ENCODE measurements at regions not wholly inside any gene's neighbourhood (a gene's known extent, or its start where the extent isn't known, plus 50 kb on each side); places are given as distances from the start of the nearest gene placed in this dataset.

GRCh38 chr4:177131736-177132135 is 177.9 kb upstream of the NEIL3 start:
- no peak for DNase-seq (ENCODE audit: low spot score in 2 of 2)
- no peak for ATAC-seq (ENCODE audit: low read depth)
- Mint-ChIP-seq H3K4me3 (no peak overlapping the region), H3K36me3 (no peaks in the 10 kb centered on the region), H3K27me3 (no peaks in the 10 kb centered on the region), H3K4me1 (no peaks in the 10 kb centered on the region), H3K9me3 (peaks cover 16% of the 10 kb centered on the region), H3K27ac (no peak overlapping the region)

GRCh38 chr4:177147668-177148067 is 162.0 kb upstream of the NEIL3 start:
- Mint-ChIP-seq H3K36me3 (no peaks in the 10 kb centered on the region), H3K27ac (no peak overlapping the region), H3K9me3 (peaks cover 3% of the 10 kb centered on the region), H3K27me3 (peaks cover 1% of the 10 kb centered on the region), H3K4me3 (no peak overlapping the region), H3K4me1 (no peaks in the 10 kb centered on the region)
- DNase-seq (ENCODE audit: low spot score in 2 of 2) = no peak
- ATAC-seq (ENCODE audit: low read depth) = no peak

- no peak for ATAC-seq (ENCODE audit: low read depth)
- Mint-ChIP-seq H3K36me3 (no peaks in the 10 kb centered on the region), H3K4me1 (no peaks in the 10 kb centered on the region), H3K27ac (no peak overlapping the region), H3K9me3 (peaks cover 4% of the 10 kb centered on the region), H3K4me3 (no peak overlapping the region), H3K27me3 (no peaks in the 10 kb centered on the region)
- DNase-seq (ENCODE audit: low spot score in 2 of 2) = no peak
Observed at GRCh38 chr4:177155454-177155853, 154.2 kb upstream of the NEIL3 start.

- H3K9me3 Mint-ChIP-seq = peaks cover 8% of the 10 kb centered on the region
- ATAC-seq (ENCODE audit: low read depth) (no peak), DNase-seq (ENCODE audit: low spot score in 2 of 2) (no peak)
- no peaks in the 10 kb centered on the region for H3K4me1 Mint-ChIP-seq
- H3K27me3 Mint-ChIP-seq = no peaks in the 10 kb centered on the region
- H3K4me3 Mint-ChIP-seq = no peak overlapping the region
- H3K27ac Mint-ChIP-seq = no peak overlapping the region
- no peaks in the 10 kb centered on the region for H3K36me3 Mint-ChIP-seq
Observed at GRCh38 chr4:177159600-177159999, 150.1 kb upstream of the NEIL3 start.

- no peak for DNase-seq (ENCODE audit: low spot score in 2 of 2)
- Mint-ChIP-seq H3K4me1 (peaks cover 2% of the 10 kb centered on the region), H3K27ac (no peak overlapping the region), H3K36me3 (no peaks in the 10 kb centered on the region), H3K4me3 (no peak overlapping the region), H3K27me3 (no peaks in the 10 kb centered on the region), H3K9me3 (peaks cover 8% of the 10 kb centered on the region)
- no peak for ATAC-seq (ENCODE audit: low read depth)
Observed at GRCh38 chr4:177161781-177162180, 147.9 kb upstream of the NEIL3 start.

- Mint-ChIP-seq H3K4me1 (peaks cover 2% of the 10 kb centered on the region), H3K9me3 (peaks cover 8% of the 10 kb centered on the region), H3K4me3 (no peak overlapping the region), H3K27me3 (no peaks in the 10 kb centered on the region), H3K36me3 (no peaks in the 10 kb centered on the region), H3K27ac (no peak overlapping the region)
- no peak for DNase-seq (ENCODE audit: low spot score in 2 of 2)
- ATAC-seq (ENCODE audit: low read depth) = no peak
Observed at GRCh38 chr4:177163532-177163931, 146.1 kb upstream of the NEIL3 start.

GRCh38 chr4:177171588-177171987 is 138.1 kb upstream of the NEIL3 start:
- Mint-ChIP-seq H3K9me3 (peaks cover 4% of the 10 kb centered on the region), H3K27ac (no peak overlapping the region), H3K36me3 (no peaks in the 10 kb centered on the region), H3K4me1 (no peaks in the 10 kb centered on the region), H3K27me3 (no peaks in the 10 kb centered on the region), H3K4me3 (no peak overlapping the region)
- no peak for DNase-seq (ENCODE audit: low spot score in 2 of 2)
- ATAC-seq (ENCODE audit: low read depth) = no peak

GRCh38 chr4:177175473-177175872 is 134.2 kb upstream of the NEIL3 start:
- no peak overlapping the region for H3K27ac Mint-ChIP-seq
- no peak overlapping the region for H3K4me3 Mint-ChIP-seq
- H3K9me3 Mint-ChIP-seq = peaks cover 4% of the 10 kb centered on the region
- no peaks in the 10 kb centered on the region for H3K36me3 Mint-ChIP-seq
- DNase-seq (ENCODE audit: low spot score in 2 of 2) (no peak), ATAC-seq (ENCODE audit: low read depth) (no peak)
- H3K4me1 Mint-ChIP-seq = no peaks in the 10 kb centered on the region
- peaks cover 2% of the 10 kb centered on the region for H3K27me3 Mint-ChIP-seq

- H3K9me3 Mint-ChIP-seq = no peaks in the 10 kb centered on the region
- H3K27ac Mint-ChIP-seq = no peak overlapping the region
- peaks cover 2% of the 10 kb centered on the region for H3K27me3 Mint-ChIP-seq
- DNase-seq (ENCODE audit: low spot score in 2 of 2) = no peak
- no peaks in the 10 kb centered on the region for H3K4me1 Mint-ChIP-seq
- no peak for ATAC-seq (ENCODE audit: low read depth)
- no peaks in the 10 kb centered on the region for H3K36me3 Mint-ChIP-seq
- H3K4me3 Mint-ChIP-seq = no peak overlapping the region
Observed at GRCh38 chr4:177177541-177178081, 132.1 kb upstream of the NEIL3 start.

GRCh38 chr4:177178246-177178645 is 131.4 kb upstream of the NEIL3 start:
- Mint-ChIP-seq H3K27ac (no peak overlapping the region), H3K4me3 (no peak overlapping the region), H3K27me3 (peaks cover 2% of the 10 kb centered on the region)

GRCh38 chr4:177182166-177182565 is 127.5 kb upstream of the NEIL3 start:
- Mint-ChIP-seq H3K27me3 (peaks cover 2% of the 10 kb centered on the region), H3K4me3 (no peak overlapping the region), H3K9me3 (peaks cover 2% of the 10 kb centered on the region), H3K4me1 (no peaks in the 10 kb centered on the region), H3K36me3 (no peaks in the 10 kb centered on the region), H3K27ac (no peak overlapping the region)
- no peak for DNase-seq (ENCODE audit: low spot score in 2 of 2)
- ATAC-seq (ENCODE audit: low read depth) = no peak

More at GRCh38 chr4:177178246-177178645, 131.4 kb upstream of the NEIL3 start:
- no peaks in the 10 kb centered on the region for H3K9me3 Mint-ChIP-seq
- DNase-seq (ENCODE audit: low spot score in 2 of 2) = no peak
- ATAC-seq (ENCODE audit: low read depth) = no peak
- no peaks in the 10 kb centered on the region for H3K4me1 Mint-ChIP-seq
- H3K36me3 Mint-ChIP-seq = no peaks in the 10 kb centered on the region

- Mint-ChIP-seq H3K4me3 (no peak overlapping the region), H3K9me3 (peaks cover 2% of the 10 kb centered on the region), H3K36me3 (no peaks in the 10 kb centered on the region), H3K27me3 (peaks cover 2% of the 10 kb centered on the region), H3K27ac (no peak overlapping the region), H3K4me1 (no peaks in the 10 kb centered on the region)
- DNase-seq (ENCODE audit: low spot score in 2 of 2) = no peak
- ATAC-seq (ENCODE audit: low read depth) = no peak
Observed at GRCh38 chr4:177182728-177183127, 126.9 kb upstream of the NEIL3 start.

GRCh38 chr4:177185151-177185550 is 124.5 kb upstream of the NEIL3 start:
- H3K4me3 Mint-ChIP-seq = no peak overlapping the region
- H3K9me3 Mint-ChIP-seq = peaks cover 2% of the 10 kb centered on the region
- DNase-seq (ENCODE audit: low spot score in 2 of 2) = no peak
- no peaks in the 10 kb centered on the region for H3K36me3 Mint-ChIP-seq
- H3K4me1 Mint-ChIP-seq = no peaks in the 10 kb centered on the region
- no peak for ATAC-seq (ENCODE audit: low read depth)
- H3K27ac Mint-ChIP-seq = no peak overlapping the region
- peaks cover 1% of the 10 kb centered on the region for H3K27me3 Mint-ChIP-seq

- ATAC-seq (ENCODE audit: low read depth) (no peak), DNase-seq (ENCODE audit: low spot score in 2 of 2) (no peak)
- no peaks in the 10 kb centered on the region for H3K36me3 Mint-ChIP-seq
- no peak overlapping the region for H3K27ac Mint-ChIP-seq
- no peaks in the 10 kb centered on the region for H3K27me3 Mint-ChIP-seq
- no peak overlapping the region for H3K4me3 Mint-ChIP-seq
- H3K9me3 Mint-ChIP-seq = peaks cover 2% of the 10 kb centered on the region
- no peaks in the 10 kb centered on the region for H3K4me1 Mint-ChIP-seq
Observed at GRCh38 chr4:177185579-177185978, 124.1 kb upstream of the NEIL3 start.

GRCh38 chr4:177187371-177187770 is 122.3 kb upstream of the NEIL3 start:
- H3K27ac Mint-ChIP-seq = no peak overlapping the region
- no peak for ATAC-seq (ENCODE audit: low read depth)

More at GRCh38 chr4:177187371-177187770, 122.3 kb upstream of the NEIL3 start:
- peaks cover 2% of the 10 kb centered on the region for H3K9me3 Mint-ChIP-seq
- H3K4me1 Mint-ChIP-seq = no peaks in the 10 kb centered on the region
- DNase-seq (ENCODE audit: low spot score in 2 of 2) = no peak
- no peak overlapping the region for H3K4me3 Mint-ChIP-seq
- no peaks in the 10 kb centered on the region for H3K36me3 Mint-ChIP-seq
- H3K27me3 Mint-ChIP-seq = no peaks in the 10 kb centered on the region

All from memory B cell (primary cell).